ENCODE measurements at regions not wholly inside any gene's neighbourhood (a gene's known extent, or its start where the extent isn't known, plus 50 kb on each side); places are given as distances from the start of the nearest gene placed in this dataset.

- no peak for DNase-seq (ENCODE audit: low spot score)
- H3K9me3 ChIP-seq (ENCODE audit: severe bottlenecking): no peaks in the 10 kb centered on the region
- H3K27ac ChIP-seq (ENCODE audit: poor library complexity, severe bottlenecking): no peak overlapping the region
- no peaks in the 10 kb centered on the region for H3K36me3 ChIP-seq (ENCODE audit: low read depth)
- H3K4me3 ChIP-seq (ENCODE audit: severe bottlenecking): no peak overlapping the region
- no peak for ATAC-seq (ENCODE audit: low read depth)
- H3K27me3 ChIP-seq (ENCODE audit: insufficient read depth, poor library complexity, severe bottlenecking): no peaks in the 10 kb centered on the region
- H3K4me1 ChIP-seq (ENCODE audit: insufficient read depth, poor library complexity, severe bottlenecking): no peaks in the 10 kb centered on the region
- TF ChIP-seq, protein P1, sequence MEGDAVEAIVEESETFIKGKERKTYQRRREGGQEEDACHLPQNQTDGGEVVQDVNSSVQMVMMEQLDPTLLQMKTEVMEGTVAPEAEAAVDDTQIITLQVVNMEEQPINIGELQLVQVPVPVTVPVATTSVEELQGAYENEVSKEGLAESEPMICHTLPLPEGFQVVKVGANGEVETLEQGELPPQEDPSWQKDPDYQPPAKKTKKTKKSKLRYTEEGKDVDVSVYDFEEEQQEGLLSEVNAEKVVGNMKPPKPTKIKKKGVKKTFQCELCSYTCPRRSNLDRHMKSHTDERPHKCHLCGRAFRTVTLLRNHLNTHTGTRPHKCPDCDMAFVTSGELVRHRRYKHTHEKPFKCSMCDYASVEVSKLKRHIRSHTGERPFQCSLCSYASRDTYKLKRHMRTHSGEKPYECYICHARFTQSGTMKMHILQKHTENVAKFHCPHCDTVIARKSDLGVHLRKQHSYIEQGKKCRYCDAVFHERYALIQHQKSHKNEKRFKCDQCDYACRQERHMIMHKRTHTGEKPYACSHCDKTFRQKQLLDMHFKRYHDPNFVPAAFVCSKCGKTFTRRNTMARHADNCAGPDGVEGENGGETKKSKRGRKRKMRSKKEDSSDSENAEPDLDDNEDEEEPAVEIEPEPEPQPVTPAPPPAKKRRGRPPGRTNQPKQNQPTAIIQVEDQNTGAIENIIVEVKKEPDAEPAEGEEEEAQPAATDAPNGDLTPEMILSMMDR (IDR thresholded peaks at IDR 0.05; ENCODE audit: poor library complexity, severe bottlenecking): no peak
These were observed 715.8 kb upstream of the KIF2B start for GRCh38 chr17:53106886-53107285.

DNA sequence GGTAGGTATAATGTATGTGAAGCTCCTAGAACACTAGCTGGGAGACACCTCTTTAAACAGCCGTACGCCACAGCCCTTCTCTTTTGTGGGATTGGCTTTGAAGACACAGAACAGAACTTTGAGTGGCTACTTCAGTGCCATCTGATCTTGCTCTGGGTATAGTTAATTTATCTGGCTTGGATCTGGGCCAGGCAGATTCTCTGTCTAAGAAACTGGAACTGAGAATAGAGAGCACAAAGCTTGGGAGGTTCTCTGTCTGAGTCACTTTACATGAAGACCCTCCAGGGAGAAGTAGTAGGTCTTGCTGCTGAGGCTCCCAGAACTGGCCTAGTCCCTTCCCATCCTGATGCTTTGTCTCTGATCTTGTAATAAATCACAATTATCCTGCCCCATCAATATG lies 721.0 kb upstream of the KIF2B start:
- Histone ChIP-seq H3K9me3 (ENCODE audit: severe bottlenecking) (no peaks in the 10 kb centered on the region), H3K27ac (ENCODE audit: poor library complexity, severe bottlenecking) (no peak overlapping the region), H3K27me3 (ENCODE audit: insufficient read depth, poor library complexity, severe bottlenecking) (no peaks in the 10 kb centered on the region), H3K4me3 (ENCODE audit: severe bottlenecking) (no peak overlapping the region), H3K4me1 (ENCODE audit: insufficient read depth, poor library complexity, severe bottlenecking) (no peaks in the 10 kb centered on the region), H3K36me3 (ENCODE audit: low read depth) (no peaks in the 10 kb centered on the region)
- TF ChIP-seq, protein P1 (IDR thresholded peaks at IDR 0.05; ENCODE audit: poor library complexity, severe bottlenecking): no peak
- DNase-seq (ENCODE audit: low spot score): no peak
- no peak for ATAC-seq (ENCODE audit: low read depth)

DNA sequence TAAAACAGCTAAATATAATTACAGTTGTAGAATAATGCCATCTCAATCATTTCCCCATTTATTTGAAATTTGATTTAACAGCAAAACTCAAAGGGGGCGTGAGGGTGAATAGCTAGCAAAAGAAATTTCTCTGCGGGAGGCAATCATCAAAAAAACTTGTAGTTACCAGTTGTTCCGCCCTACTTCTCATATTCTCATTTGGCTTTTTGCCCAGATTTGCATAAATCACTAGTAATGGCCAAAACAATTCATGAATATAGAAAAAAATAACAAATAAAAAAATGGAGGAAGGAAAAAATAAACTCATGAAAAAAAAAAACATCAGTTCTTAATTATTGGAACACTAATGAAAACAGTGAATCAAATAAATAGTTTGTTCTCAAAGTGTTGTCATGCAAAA lies 722.6 kb upstream of the KIF2B start:
- Histone ChIP-seq H3K9me3 (ENCODE audit: severe bottlenecking) (no peaks in the 10 kb centered on the region), H3K36me3 (ENCODE audit: low read depth) (no peaks in the 10 kb centered on the region), H3K27ac (ENCODE audit: poor library complexity, severe bottlenecking) (no peak overlapping the region), H3K4me1 (ENCODE audit: insufficient read depth, poor library complexity, severe bottlenecking) (no peaks in the 10 kb centered on the region), H3K4me3 (ENCODE audit: severe bottlenecking) (no peak overlapping the region), H3K27me3 (ENCODE audit: insufficient read depth, poor library complexity, severe bottlenecking) (no peaks in the 10 kb centered on the region)
- TF ChIP-seq, protein P1 (IDR thresholded peaks at IDR 0.05; ENCODE audit: poor library complexity, severe bottlenecking): no peak
- DNase-seq (ENCODE audit: low spot score) (no peak), ATAC-seq (ENCODE audit: low read depth) (no peak)

DNA sequence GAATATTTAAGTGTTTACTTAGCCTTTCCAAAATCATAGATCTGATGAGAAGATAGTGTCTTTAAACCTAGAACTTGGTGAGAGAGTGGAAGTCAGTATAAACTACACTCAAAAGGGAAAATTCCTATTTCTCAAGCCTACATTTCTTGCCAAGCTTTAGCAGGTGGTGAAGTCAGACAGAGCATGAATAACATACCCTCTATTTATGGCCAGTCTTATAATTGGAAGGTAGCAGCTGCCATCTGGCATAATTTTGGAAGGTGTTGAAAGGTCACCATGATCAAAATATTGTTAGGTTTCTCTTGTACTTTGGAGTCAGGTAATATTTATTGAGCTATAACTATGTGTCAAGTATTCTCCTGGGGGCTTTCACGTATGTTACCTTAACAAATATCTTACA lies 729.3 kb upstream of the KIF2B start:
- Histone ChIP-seq H3K27me3 (ENCODE audit: insufficient read depth, poor library complexity, severe bottlenecking) (peaks cover 4% of the 10 kb centered on the region), H3K9me3 (ENCODE audit: severe bottlenecking) (no peaks in the 10 kb centered on the region), H3K27ac (ENCODE audit: poor library complexity, severe bottlenecking) (no peak overlapping the region), H3K4me1 (ENCODE audit: insufficient read depth, poor library complexity, severe bottlenecking) (no peaks in the 10 kb centered on the region), H3K36me3 (ENCODE audit: low read depth) (no peaks in the 10 kb centered on the region), H3K4me3 (ENCODE audit: severe bottlenecking) (no peak overlapping the region)
- TF ChIP-seq, protein P1 (IDR thresholded peaks at IDR 0.05; ENCODE audit: poor library complexity, severe bottlenecking): no peak
- no peak for DNase-seq (ENCODE audit: low spot score)
- no peak for ATAC-seq (ENCODE audit: low read depth)

GRCh38 chr17:53092072-53092471 lies 730.7 kb upstream of the KIF2B start:
- Histone ChIP-seq H3K9me3 (ENCODE audit: severe bottlenecking) (no peaks in the 10 kb centered on the region), H3K4me1 (ENCODE audit: insufficient read depth, poor library complexity, severe bottlenecking) (no peaks in the 10 kb centered on the region), H3K27ac (ENCODE audit: poor library complexity, severe bottlenecking) (no peak overlapping the region), H3K27me3 (ENCODE audit: insufficient read depth, poor library complexity, severe bottlenecking) (peaks cover 4% of the 10 kb centered on the region), H3K4me3 (ENCODE audit: severe bottlenecking) (no peak overlapping the region), H3K36me3 (ENCODE audit: low read depth) (no peaks in the 10 kb centered on the region)
- DNase-seq (ENCODE audit: low spot score): no peak
- TF ChIP-seq, protein P1 (IDR thresholded peaks at IDR 0.05; ENCODE audit: poor library complexity, severe bottlenecking): no peak
- no peak for ATAC-seq (ENCODE audit: low read depth)

Measured in RWPE2 (cell line).